ENCODE measurements at regions not wholly inside any gene's neighbourhood (a gene's known extent, or its start where the extent isn't known, plus 50 kb on each side); places are given as distances from the start of the nearest gene placed in this dataset.

- ATAC-seq: no peak
- no peak overlapping the region for H3K27ac ChIP-seq
- WGBS (ENCODE audit: insufficient coverage, low coverage, low lambda C conversion rate, missing lambda C conversion rate): 25% methylated on average over 2 of the region's 2 CpGs
- DNase-seq: no peak
- intact Hi-C loops (cut with DNase I): no loop called here
- no peak for TF ChIP-seq POLR2A (IDR thresholded peaks at IDR 0.05)
- TF ChIP-seq CTCF (IDR thresholded peaks at IDR 0.05): no peak
- no peak overlapping the region for H3K4me3 ChIP-seq
- H3K4me1 ChIP-seq: no peaks in the 10 kb centered on the region
- H3K36me3 ChIP-seq: no peaks in the 10 kb centered on the region
- H3K27me3 ChIP-seq: no peaks in the 10 kb centered on the region
- H3K9me3 ChIP-seq: no peaks in the 10 kb centered on the region
These were observed 87.9 kb upstream of the SPHKAP start for GRCh38 chr2:228269351-228269750.

- DNase-seq (no peak), ATAC-seq (no peak)
- WGBS (ENCODE audit: insufficient coverage, low coverage, low lambda C conversion rate, missing lambda C conversion rate): 29% methylated on average over 1 of the region's 1 CpG
- intact Hi-C loops (cut with DNase I): no loop called here
- no peaks in the 10 kb centered on the region for H3K27me3 ChIP-seq
- no peaks in the 10 kb centered on the region for H3K9me3 ChIP-seq
- TF ChIP-seq POLR2A (IDR thresholded peaks at IDR 0.05): no peak
- H3K27ac ChIP-seq: no peak overlapping the region
- H3K4me3 ChIP-seq: no peak overlapping the region
- H3K4me1 ChIP-seq: no peaks in the 10 kb centered on the region
- no peaks in the 10 kb centered on the region for H3K36me3 ChIP-seq
These were observed 87.3 kb upstream of the SPHKAP start for GRCh38 chr2:228268756-228269155.

GRCh38 chr2:228268301-228268700, 86.8 kb upstream of the SPHKAP start:
- H3K27ac ChIP-seq: no peak overlapping the region
- no peak for DNase-seq
- no peaks in the 10 kb centered on the region for H3K4me1 ChIP-seq
- WGBS (ENCODE audit: insufficient coverage, low coverage, low lambda C conversion rate, missing lambda C conversion rate): 41% methylated on average over 2 of the region's 2 CpGs
- no peaks in the 10 kb centered on the region for H3K27me3 ChIP-seq
- intact Hi-C loops (cut with DNase I): no loop called here
- no peak for ATAC-seq
- no peak overlapping the region for H3K4me3 ChIP-seq
- no peaks in the 10 kb centered on the region for H3K9me3 ChIP-seq
- no peaks in the 10 kb centered on the region for H3K36me3 ChIP-seq
- TF ChIP-seq CTCF (IDR thresholded peaks at IDR 0.05): no peak
- no peak for TF ChIP-seq POLR2A (IDR thresholded peaks at IDR 0.05)

- Histone ChIP-seq H3K4me3 (no peak overlapping the region), H3K27me3 (no peaks in the 10 kb centered on the region), H3K36me3 (no peaks in the 10 kb centered on the region), H3K9me3 (no peaks in the 10 kb centered on the region), H3K4me1 (no peaks in the 10 kb centered on the region), H3K27ac (no peak overlapping the region)
- intact Hi-C loops (cut with DNase I): no loop called here
- TF ChIP-seq POLR2A (IDR thresholded peaks at IDR 0.05): no peak
- TF ChIP-seq CTCF (IDR thresholded peaks at IDR 0.05): no peak
- WGBS (ENCODE audit: insufficient coverage, low coverage, low lambda C conversion rate, missing lambda C conversion rate): 91% methylated on average over 3 of the region's 3 CpGs
- DNase-seq (no peak), ATAC-seq (no peak)
These were observed 81.7 kb upstream of the SPHKAP start for GRCh38 chr2:228263156-228263555.

- Histone ChIP-seq H3K4me3 (no peak overlapping the region), H3K27me3 (no peaks in the 10 kb centered on the region), H3K36me3 (no peaks in the 10 kb centered on the region), H3K27ac (no peak overlapping the region), H3K9me3 (no peaks in the 10 kb centered on the region), H3K4me1 (no peaks in the 10 kb centered on the region)
- 50% methylated on average over 6 of the region's 7 CpGs for WGBS (ENCODE audit: insufficient coverage, low coverage, low lambda C conversion rate, missing lambda C conversion rate)
- no peak for TF ChIP-seq CTCF (IDR thresholded peaks at IDR 0.05)
- no peak for TF ChIP-seq POLR2A (IDR thresholded peaks at IDR 0.05)
- intact Hi-C loops (cut with DNase I): no loop called here
- DNase-seq (no peak), ATAC-seq (no peak)
These were observed 80.1 kb upstream of the SPHKAP start for GRCh38 chr2:228261546-228261945.

All from right lobe of liver (tissue), 6 donors.